ENCODE measurements at regions not wholly inside any gene's neighbourhood (a gene's known extent, or its start where the extent isn't known, plus 50 kb on each side); places are given as distances from the start of the nearest gene placed in this dataset.

DNA sequence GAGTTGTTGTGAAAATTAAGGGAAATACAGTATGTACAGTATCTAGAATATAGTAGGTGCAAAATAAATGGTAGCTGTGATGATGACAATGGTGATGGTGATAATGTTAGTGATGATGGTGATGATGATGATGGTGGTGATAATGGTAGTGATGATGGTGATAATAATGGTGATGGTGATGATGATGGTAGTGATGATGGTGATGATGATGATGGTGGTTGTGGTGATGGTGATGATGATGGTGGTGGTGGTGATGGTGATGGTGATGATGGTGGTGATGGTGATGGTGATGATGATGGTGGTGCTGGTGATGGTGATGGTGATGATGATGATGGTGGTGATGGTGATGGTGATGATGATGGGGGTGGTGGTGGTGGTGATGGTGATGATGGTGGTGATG is 91.3 kb upstream of the FOXF1 start:
- Histone ChIP-seq H3K27ac (ENCODE audit: insufficient read depth in 1 of 2, low read depth in 1 of 2, low read length in 2 of 2, poor library complexity in 1 of 2, severe bottlenecking in 2 of 2) (no peak overlapping the region), H3K4me1 (ENCODE audit: control extremely low read depth in 1 of 4, control insufficient read depth in 4 of 4, insufficient read depth in 4 of 4, low read length in 3 of 4) (peaks cover 0 to 11% (median 2%) of the 10 kb centered on the region in 4 experiments), H3K36me3 (ENCODE audit: control insufficient read depth in 4 of 4, insufficient read depth in 4 of 4, low read length in 3 of 4) (no peaks in the 10 kb centered on the region), H3K9me3 (ENCODE audit: control extremely low read depth in 1 of 5, control insufficient read depth in 4 of 5, insufficient read depth in 2 of 5, low read depth in 1 of 5, low read length in 4 of 5) (peaks cover 0 to 23% (median 3%) of the 10 kb centered on the region in 5 experiments), H3K4me3 (ENCODE audit: control insufficient read depth in 1 of 7, extremely low read depth in 1 of 7, insufficient read depth in 4 of 7, low read depth in 2 of 7, low read length in 6 of 7) (no peak overlapping the region), H3K27me3 (replicated peaks in 2 of 5; ENCODE audit: control insufficient read depth in 4 of 5, insufficient read depth in 5 of 5, low read length in 4 of 5) (peaks cover 0 to 21% (median 3%) of the 10 kb centered on the region in 5 experiments)
- ChIA-PET POLR2A (no interaction called here), CTCF (no interaction called here)
- no peak for DNase-seq

GRCh38 chr16:86419518-86419917 is 90.8 kb upstream of the FOXF1 start:
- H3K27me3 ChIP-seq (replicated peaks in 2 of 5; ENCODE audit: control insufficient read depth in 4 of 5, insufficient read depth in 5 of 5, low read length in 4 of 5), result peaks cover 0 to 26% (median 3%) of the 10 kb centered on the region in 5 experiments
- ChIA-PET CTCF (no interaction called here), POLR2A (no interaction called here)
- WGBS (ENCODE audit: insufficient coverage), result 100% methylated on average over 2 of the region's 2 CpGs
- DNase-seq, result no peak
- no peak overlapping the region for H3K27ac ChIP-seq (ENCODE audit: insufficient read depth in 1 of 2, low read depth in 1 of 2, low read length in 2 of 2, poor library complexity in 1 of 2, severe bottlenecking in 2 of 2)
- peaks cover 0 to 23% (median 3%) of the 10 kb centered on the region in 5 experiments for H3K9me3 ChIP-seq (ENCODE audit: control extremely low read depth in 1 of 5, control insufficient read depth in 4 of 5, insufficient read depth in 2 of 5, low read depth in 1 of 5, low read length in 4 of 5)
- H3K4me3 ChIP-seq (ENCODE audit: control insufficient read depth in 1 of 7, extremely low read depth in 1 of 7, insufficient read depth in 4 of 7, low read depth in 2 of 7, low read length in 6 of 7), result no peak overlapping the region
- H3K4me1 ChIP-seq (ENCODE audit: control extremely low read depth in 1 of 4, control insufficient read depth in 4 of 4, insufficient read depth in 4 of 4, low read length in 3 of 4), result peaks cover 0 to 11% (median 2%) of the 10 kb centered on the region in 4 experiments
- H3K36me3 ChIP-seq (ENCODE audit: control insufficient read depth in 4 of 4, insufficient read depth in 4 of 4, low read length in 3 of 4), result no peaks in the 10 kb centered on the region

DNA sequence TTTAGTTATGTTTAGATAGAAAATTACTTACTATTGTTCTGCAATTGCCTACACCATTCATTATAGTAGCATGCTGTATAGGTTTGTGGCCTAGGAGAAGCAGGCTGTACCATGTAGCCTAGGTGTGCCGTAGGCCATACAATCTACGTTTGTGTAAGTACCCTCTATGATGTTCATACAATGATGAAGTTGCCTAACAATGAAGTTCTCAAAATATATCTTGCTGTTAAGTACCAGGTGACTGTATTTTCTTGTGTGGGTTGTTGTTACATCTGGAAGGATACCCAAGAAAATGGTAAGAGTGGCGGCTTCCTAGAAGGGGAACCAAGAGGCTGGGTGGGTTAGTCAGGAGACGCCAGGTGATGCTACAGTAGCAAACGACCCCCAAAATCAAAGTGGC is 88.3 kb upstream of the FOXF1 start:
- peaks cover 0 to 26% (median 4%) of the 10 kb centered on the region in 5 experiments for H3K27me3 ChIP-seq (replicated peaks in 2 of 5; ENCODE audit: control insufficient read depth in 4 of 5, insufficient read depth in 5 of 5, low read length in 4 of 5)
- ChIA-PET POLR2A (no interaction called here), CTCF (no interaction called here)
- no peak for DNase-seq
- peaks cover 0 to 23% (median 3%) of the 10 kb centered on the region in 5 experiments for H3K9me3 ChIP-seq (ENCODE audit: control extremely low read depth in 1 of 5, control insufficient read depth in 4 of 5, insufficient read depth in 2 of 5, low read depth in 1 of 5, low read length in 4 of 5)
- 100% methylated on average over 3 of the region's 5 CpGs for WGBS (ENCODE audit: insufficient coverage)
- no peaks in the 10 kb centered on the region for H3K36me3 ChIP-seq (ENCODE audit: control insufficient read depth in 4 of 4, insufficient read depth in 4 of 4, low read length in 3 of 4)
- H3K27ac ChIP-seq (ENCODE audit: insufficient read depth in 1 of 2, low read depth in 1 of 2, low read length in 2 of 2, poor library complexity in 1 of 2, severe bottlenecking in 2 of 2), result no peak overlapping the region
- H3K4me3 ChIP-seq (ENCODE audit: control insufficient read depth in 1 of 7, extremely low read depth in 1 of 7, insufficient read depth in 4 of 7, low read depth in 2 of 7, low read length in 6 of 7), result no peak overlapping the region
- H3K4me1 ChIP-seq (ENCODE audit: control extremely low read depth in 1 of 4, control insufficient read depth in 4 of 4, insufficient read depth in 4 of 4, low read length in 3 of 4), result no peaks in the 10 kb centered on the region

DNA sequence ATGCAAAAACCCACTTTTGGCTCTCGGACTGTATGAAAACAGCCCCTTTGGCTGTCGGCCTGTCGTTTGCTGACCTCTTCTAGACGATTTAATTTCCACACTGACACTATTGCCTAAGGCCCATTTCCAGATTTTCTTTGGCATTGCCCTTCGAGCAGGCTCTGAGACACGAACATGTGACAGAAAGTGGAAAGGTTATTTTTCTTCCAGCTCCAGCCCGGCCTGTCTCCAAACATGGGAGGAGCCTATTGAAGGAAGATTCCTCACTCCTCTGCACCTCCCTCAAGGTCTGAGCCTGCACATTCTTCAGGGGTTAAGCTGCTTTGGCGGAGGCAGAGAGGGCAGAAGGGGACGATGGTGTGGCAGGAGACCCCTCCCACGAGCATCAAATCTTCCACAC is 85.9 kb upstream of the FOXF1 start:
- Histone ChIP-seq H3K9me3 (ENCODE audit: control extremely low read depth in 1 of 5, control insufficient read depth in 4 of 5, insufficient read depth in 2 of 5, low read depth in 1 of 5, low read length in 4 of 5) (peaks cover 0 to 23% (median 3%) of the 10 kb centered on the region in 5 experiments), H3K36me3 (ENCODE audit: control insufficient read depth in 4 of 4, insufficient read depth in 4 of 4, low read length in 3 of 4) (no peaks in the 10 kb centered on the region), H3K4me1 (ENCODE audit: control extremely low read depth in 1 of 4, control insufficient read depth in 4 of 4, insufficient read depth in 4 of 4, low read length in 3 of 4) (no peaks in the 10 kb centered on the region), H3K27me3 (replicated peaks in 2 of 5; ENCODE audit: control insufficient read depth in 4 of 5, insufficient read depth in 5 of 5, low read length in 4 of 5) (peaks cover 0 to 34% (median 4%) of the 10 kb centered on the region in 5 experiments), H3K27ac (ENCODE audit: insufficient read depth in 1 of 2, low read depth in 1 of 2, low read length in 2 of 2, poor library complexity in 1 of 2, severe bottlenecking in 2 of 2) (no peak overlapping the region), H3K4me3 (ENCODE audit: control insufficient read depth in 1 of 7, extremely low read depth in 1 of 7, insufficient read depth in 4 of 7, low read depth in 2 of 7, low read length in 6 of 7) (no peak overlapping the region)
- ChIA-PET CTCF (no interaction called here), POLR2A (interaction anchor here (0.6 kb wide), 1 partner anchor 10 kb away, joined by 3 read pairs; no protein-coding TSS in a partner anchor)
- WGBS (ENCODE audit: insufficient coverage), result 97% methylated on average over 4 of the region's 10 CpGs
- no peak for DNase-seq

DNA sequence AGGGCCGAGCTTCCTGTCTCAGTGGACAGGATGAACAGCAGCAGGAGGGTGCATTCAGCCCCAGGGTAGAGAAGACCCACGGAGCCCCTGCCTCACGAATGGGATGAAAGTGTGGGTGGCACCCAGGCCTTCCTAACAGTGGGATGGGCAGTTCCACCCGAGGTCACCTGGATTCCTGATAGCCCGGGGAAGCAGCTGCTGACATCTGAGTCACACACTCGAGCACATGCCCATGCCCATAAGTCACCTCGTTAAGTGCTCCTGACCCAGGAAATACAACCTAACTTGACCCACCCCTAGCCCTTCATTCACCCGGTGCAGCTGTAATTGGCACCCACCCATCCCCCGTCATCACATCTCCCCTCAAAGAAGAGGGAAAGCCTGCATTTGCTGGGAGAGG is 85.3 kb upstream of the FOXF1 start:
- ChIA-PET CTCF (no interaction called here), POLR2A (no interaction called here)
- Histone ChIP-seq H3K4me3 (ENCODE audit: control insufficient read depth in 1 of 7, extremely low read depth in 1 of 7, insufficient read depth in 4 of 7, low read depth in 2 of 7, low read length in 6 of 7) (no peak overlapping the region), H3K4me1 (ENCODE audit: control extremely low read depth in 1 of 4, control insufficient read depth in 4 of 4, insufficient read depth in 4 of 4, low read length in 3 of 4) (no peaks in the 10 kb centered on the region), H3K27me3 (replicated peaks in 2 of 5; ENCODE audit: control insufficient read depth in 4 of 5, insufficient read depth in 5 of 5, low read length in 4 of 5) (peaks cover 0 to 35% (median 4%) of the 10 kb centered on the region in 5 experiments), H3K36me3 (ENCODE audit: control insufficient read depth in 4 of 4, insufficient read depth in 4 of 4, low read length in 3 of 4) (no peaks in the 10 kb centered on the region), H3K9me3 (ENCODE audit: control extremely low read depth in 1 of 5, control insufficient read depth in 4 of 5, insufficient read depth in 2 of 5, low read depth in 1 of 5, low read length in 4 of 5) (peaks cover 0 to 18% (median 3%) of the 10 kb centered on the region in 5 experiments), H3K27ac (ENCODE audit: insufficient read depth in 1 of 2, low read depth in 1 of 2, low read length in 2 of 2, poor library complexity in 1 of 2, severe bottlenecking in 2 of 2) (no peak overlapping the region)
- 78% methylated on average over 4 of the region's 9 CpGs for WGBS (ENCODE audit: insufficient coverage)
- DNase-seq, result no peak

- no peak for DNase-seq
- WGBS (ENCODE audit: insufficient coverage), result 96% methylated on average over 5 of the region's 12 CpGs
- ChIA-PET CTCF (interaction anchor here (0.6 kb wide), 1 partner anchor 84 kb away, joined by 3 read pairs; no protein-coding TSS in a partner anchor), POLR2A (no interaction called here)
- Histone ChIP-seq H3K27me3 (replicated peaks in 2 of 5; ENCODE audit: control insufficient read depth in 4 of 5, insufficient read depth in 5 of 5, low read length in 4 of 5) (peaks cover 2 to 42% (median 4%) of the 10 kb centered on the region in 5 experiments), H3K27ac (ENCODE audit: insufficient read depth in 1 of 2, low read depth in 1 of 2, low read length in 2 of 2, poor library complexity in 1 of 2, severe bottlenecking in 2 of 2) (no peak overlapping the region), H3K4me1 (ENCODE audit: control extremely low read depth in 1 of 4, control insufficient read depth in 4 of 4, insufficient read depth in 4 of 4, low read length in 3 of 4) (no peaks in the 10 kb centered on the region), H3K4me3 (ENCODE audit: control insufficient read depth in 1 of 7, extremely low read depth in 1 of 7, insufficient read depth in 4 of 7, low read depth in 2 of 7, low read length in 6 of 7) (no peak overlapping the region), H3K9me3 (ENCODE audit: control extremely low read depth in 1 of 5, control insufficient read depth in 4 of 5, insufficient read depth in 2 of 5, low read depth in 1 of 5, low read length in 4 of 5) (peaks cover 0 to 17% (median 3%) of the 10 kb centered on the region in 5 experiments), H3K36me3 (ENCODE audit: control insufficient read depth in 4 of 4, insufficient read depth in 4 of 4, low read length in 3 of 4) (no peaks in the 10 kb centered on the region)
Observed at GRCh38 chr16:86426063-86426642, 84.2 kb upstream of the FOXF1 start.

- ChIA-PET POLR2A (no interaction called here), CTCF (no interaction called here)
- H3K36me3 ChIP-seq (ENCODE audit: control insufficient read depth in 4 of 4, insufficient read depth in 4 of 4, low read length in 3 of 4), result no peaks in the 10 kb centered on the region
- H3K9me3 ChIP-seq (ENCODE audit: control extremely low read depth in 1 of 5, control insufficient read depth in 4 of 5, insufficient read depth in 2 of 5, low read depth in 1 of 5, low read length in 4 of 5), result peaks cover 0 to 12% (median under 1%) of the 10 kb centered on the region in 5 experiments
- no peak overlapping the region for H3K27ac ChIP-seq (ENCODE audit: insufficient read depth in 1 of 2, low read depth in 1 of 2, low read length in 2 of 2, poor library complexity in 1 of 2, severe bottlenecking in 2 of 2)
- H3K27me3 ChIP-seq (replicated peaks in 2 of 5; ENCODE audit: control insufficient read depth in 4 of 5, insufficient read depth in 5 of 5, low read length in 4 of 5), result peaks cover under 1 to 43% (median 4%) of the 10 kb centered on the region in 5 experiments
- WGBS (ENCODE audit: insufficient coverage), result 96% methylated on average over 4 of the region's 8 CpGs
- DNase-seq, result no peak
- H3K4me1 ChIP-seq (ENCODE audit: control extremely low read depth in 1 of 4, control insufficient read depth in 4 of 4, insufficient read depth in 4 of 4, low read length in 3 of 4), result no peaks in the 10 kb centered on the region
- no peak overlapping the region for H3K4me3 ChIP-seq (ENCODE audit: control insufficient read depth in 1 of 7, extremely low read depth in 1 of 7, insufficient read depth in 4 of 7, low read depth in 2 of 7, low read length in 6 of 7)
Observed at GRCh38 chr16:86427433-86427851, 82.9 kb upstream of the FOXF1 start.
